OCI-LY1 (cell line): ENCODE measurements at regions not wholly inside any gene's neighbourhood (a gene's known extent, or its start where the extent isn't known, plus 50 kb on each side); places are given as distances from the start of the nearest gene placed in this dataset.

ENCODE experiments used
- H2AFZ ChIP-seq: fragments of 200-600 bp; sonication (generic), shearing (Covaris generic); 2 replicates; pipeline ENCODE4 v1.6.0; 2014; ENCODE audit warnings: antibody characterized with exemption, mild to moderate bottlenecking, low read length
- H3F3A ChIP-seq: fragments of 200-600 bp; sonication (generic), shearing (Covaris generic); 2 replicates; pipeline ENCODE4 v1.6.0; 2014; ENCODE audit warnings: mild to moderate bottlenecking, antibody characterized with exemption, low read length, moderate library complexity; ENCODE audit not compliant: insufficient read depth
- H3K27ac ChIP-seq: fragments of 200-600 bp; sonication (generic); 2 replicates; pipeline ENCODE4 v1.5.1; 2014; ENCODE audit warnings: low read length, mixed run types, mild to moderate bottlenecking, low read depth; ENCODE audit not compliant: poor library complexity, severe bottlenecking
- H3K27me3 ChIP-seq: fragments of 200-600 bp; sonication (generic); 2 replicates; pipeline ENCODE4 v1.6.0; 2014; ENCODE audit warnings: antibody characterized with exemption, mild to moderate bottlenecking, low read length, moderate library complexity; ENCODE audit not compliant: insufficient read depth
- H3K36me3 ChIP-seq: fragments of 200-600 bp; sonication (generic); 2 replicates; pipeline ENCODE4 v1.6.1; 2014; ENCODE audit warnings: mild to moderate bottlenecking, antibody characterized with exemption, low read length, moderate library complexity, mixed read lengths; ENCODE audit not compliant: insufficient read depth
- H3K4me1 ChIP-seq: fragments of 200-600 bp; sonication (generic); 2 replicates; pipeline ENCODE4 v1.5.1; 2014; ENCODE audit warnings: mild to moderate bottlenecking, low read length, moderate library complexity; ENCODE audit not compliant: insufficient read depth, severe bottlenecking
- H3K4me2 ChIP-seq: fragments of 200-600 bp; sonication (generic), shearing (Covaris generic); 2 replicates; pipeline ENCODE4 v1.6.1; 2014; ENCODE audit warnings: low read length
- H3K4me3 ChIP-seq: fragments of 200-600 bp; sonication (generic); 2 replicates; pipeline ENCODE4 v1.5.1; 2014; ENCODE audit warnings: low read length, low read depth, mild to moderate bottlenecking, mixed read lengths; ENCODE audit not compliant: poor library complexity, severe bottlenecking
- H3K79me2 ChIP-seq: fragments of 200-600 bp; shearing (Covaris generic); 2 replicates; pipeline ENCODE4 v1.6.1; 2016; ENCODE audit warnings: mixed run types, low read length, mixed read lengths; ENCODE audit not compliant: insufficient read depth
- H3K9ac ChIP-seq: fragments of 200-600 bp; sonication (generic), shearing (Covaris generic); 2 replicates; pipeline ENCODE4 v1.6.1; 2014; ENCODE audit warnings: mild to moderate bottlenecking, low read length, mixed read lengths
- H3K9me2 ChIP-seq: fragments of 200-600 bp; sonication (generic), shearing (Covaris generic); 2 replicates; pipeline ENCODE4 v1.6.1; 2014; ENCODE audit warnings: low read depth, mild to moderate bottlenecking, low read length, mixed read lengths
- H3K9me3 ChIP-seq: fragments of 200-600 bp; shearing (Covaris generic); 2 replicates; pipeline ENCODE4 v1.6.1; 2014; ENCODE audit warnings: low read length, mixed read lengths
- H4K20me1 ChIP-seq: fragments of 200-600 bp; sonication (generic), shearing (Covaris generic); 2 replicates; pipeline ENCODE4 v1.6.0; 2016; ENCODE audit warnings: mild to moderate bottlenecking, low read length; ENCODE audit not compliant: insufficient read depth
- CTCF ChIP-seq: fragments of 200-600 bp; sonication (generic), shearing (Covaris generic); IDR thresholded peaks from 2 replicates; pipeline ENCODE4 v1.5.1; 2017; ENCODE audit warnings: mild to moderate bottlenecking, antibody characterized with exemption, low read length, moderate library complexity, mixed read lengths
- EZH2 ChIP-seq: fragments of 200-600 bp; sonication (generic), shearing (Covaris generic); IDR thresholded peaks from 2 replicates; pipeline ENCODE4 v1.8.0; 2017; ENCODE audit warnings: borderline replicate concordance, mixed run types, mild to moderate bottlenecking, antibody characterized with exemption, low read length, moderate library complexity, mixed read lengths

GRCh38 chr3:150255826-150256225, 152.3 kb upstream of the TSC22D2 start:
- Histone ChIP-seq H3K27ac (no peak overlapping the region), H3F3A (no peaks in the 10 kb centered on the region)
- TF ChIP-seq CTCF (no peak), EZH2 (no peak)

GRCh38 chr3:150255413-150255812, 152.7 kb upstream of the TSC22D2 start:
- H3K27ac ChIP-seq, result no peak overlapping the region
- no peaks in the 10 kb centered on the region for H3K79me2 ChIP-seq
- H2AFZ ChIP-seq, result no peak overlapping the region
- no peaks in the 10 kb centered on the region for H3F3A ChIP-seq
- no peaks in the 10 kb centered on the region for H3K9me2 ChIP-seq
- no peaks in the 10 kb centered on the region for H3K9me3 ChIP-seq
- H3K4me3 ChIP-seq, result no peak overlapping the region
- H3K4me1 ChIP-seq, result no peaks in the 10 kb centered on the region
- H4K20me1 ChIP-seq, result no peaks in the 10 kb centered on the region
- TF ChIP-seq EZH2 (no peak), CTCF (no peak)
- no peak overlapping the region for H3K9ac ChIP-seq
- H3K27me3 ChIP-seq, result no peaks in the 10 kb centered on the region; the same call in 1 of the 2 replicates
- no peak overlapping the region for H3K4me2 ChIP-seq
- H3K36me3 ChIP-seq, result no peaks in the 10 kb centered on the region

More at GRCh38 chr3:150255826-150256225, 152.3 kb upstream of the TSC22D2 start:
- no peak overlapping the region for H3K4me2 ChIP-seq
- H3K36me3 ChIP-seq, result no peaks in the 10 kb centered on the region
- H3K9ac ChIP-seq, result no peak overlapping the region
- no peaks in the 10 kb centered on the region for H3K9me3 ChIP-seq
- no peaks in the 10 kb centered on the region for H3K79me2 ChIP-seq
- no peaks in the 10 kb centered on the region for H3K27me3 ChIP-seq
- H3K9me2 ChIP-seq, result no peaks in the 10 kb centered on the region
- no peak overlapping the region for H2AFZ ChIP-seq
- H3K4me3 ChIP-seq, result no peak overlapping the region
- H3K4me1 ChIP-seq, result no peaks in the 10 kb centered on the region
- H4K20me1 ChIP-seq, result no peaks in the 10 kb centered on the region

GRCh38 chr3:150254309-150254708, 153.8 kb upstream of the TSC22D2 start:
- Histone ChIP-seq H3K9me3 (no peaks in the 10 kb centered on the region), H3K27ac (no peak overlapping the region), H3K4me2 (no peak overlapping the region), H3K4me1 (no peaks in the 10 kb centered on the region), H2AFZ (no peak overlapping the region), H3K27me3 (no peaks in the 10 kb centered on the region; the same call in 1 of the 2 replicates), H3K4me3 (no peak overlapping the region), H3K36me3 (no peaks in the 10 kb centered on the region), H3K79me2 (no peaks in the 10 kb centered on the region), H3K9me2 (no peaks in the 10 kb centered on the region), H4K20me1 (no peaks in the 10 kb centered on the region), H3F3A (no peaks in the 10 kb centered on the region), H3K9ac (no peak overlapping the region)
- no peak for TF ChIP-seq EZH2
- no peak for TF ChIP-seq CTCF
